Thymus (tissue), 11 donors: ENCODE measurements at regions not wholly inside any gene's neighbourhood (a gene's known extent, or its start where the extent isn't known, plus 50 kb on each side); places are given as distances from the start of the nearest gene placed in this dataset.

Experiments used
- DNase-seq, 9 donors: peaks; one replicate each; pipeline ENCODE4 v3.0.0-alpha.2; 2013; ENCODE audit warnings: low spot score in 9 of 9, low read depth in 6 of 9, missing footprints in 1 of 9
- H3K27ac ChIP-seq, 2 donors: one replicate each; pipeline ENCODE4 v1.5.1; 2013; ENCODE audit warnings: control low read depth in 1 of 2, low read depth in 1 of 2, low read length in 1 of 2, mild to moderate bottlenecking in 1 of 2, moderate library complexity in 1 of 2
- H3K27me3 ChIP-seq, 2 donors: one replicate each; pipeline ENCODE4 v1.5.1; 2013; ENCODE audit warnings: low read length in 1 of 2; ENCODE audit not compliant: control insufficient read depth in 2 of 2, insufficient read depth in 1 of 2
- H3K36me3 ChIP-seq, 2 donors: one replicate each; pipeline ENCODE4 v1.5.1; 2013; ENCODE audit warnings: low read length in 1 of 2, mild to moderate bottlenecking in 1 of 2, moderate library complexity in 1 of 2; ENCODE audit not compliant: control insufficient read depth in 2 of 2, insufficient read depth in 2 of 2
- H3K4me1 ChIP-seq, 2 donors: one replicate each; pipeline ENCODE4 v1.5.1; 2013; ENCODE audit warnings: low read length in 2 of 2; ENCODE audit not compliant: control insufficient read depth in 2 of 2, insufficient read depth in 2 of 2
- H3K4me3 ChIP-seq, 2 donors: one replicate each; pipeline ENCODE4 v1.5.1; 2013; ENCODE audit warnings: low read length in 2 of 2, control low read depth in 1 of 2, mild to moderate bottlenecking in 1 of 2
- H3K9me3 ChIP-seq, 2 donors: one replicate each; pipeline ENCODE4 v1.5.1; 2013; ENCODE audit warnings: low read length in 1 of 2, mild to moderate bottlenecking in 1 of 2; ENCODE audit not compliant: control insufficient read depth in 2 of 2, insufficient read depth in 1 of 2
- WGBS: extraction: QIAGEN DNeasy Blood & Tissue Kit; methylation state at CpG from one replicate; pipeline ENCODE4 v1.1.7; 2013; 5-methylcytosine and 5-hydroxymethylcytosine counted together
- donor health status: healthy.

- Histone ChIP-seq H3K4me3 (no peak overlapping the region), H3K27ac (no peak overlapping the region), H3K36me3 (no peaks in the 10 kb centered on the region), H3K9me3 (peaks cover 0 to 9% of the 10 kb centered on the region in 2 donors), H3K27me3 (peaks cover 0 to 33% of the 10 kb centered on the region in 2 donors), H3K4me1 (peaks cover 4 to 10% of the 10 kb centered on the region in 2 donors)
- 95% methylated on average over 10 of the region's 10 CpGs for WGBS
- no peak for DNase-seq
These were observed 104.2 kb downstream of the WT1 start for GRCh38 chr11:32331098-32331497.

GRCh38 chr11:32331792-32332191 lies 103.5 kb downstream of the WT1 start:
- Histone ChIP-seq H3K4me3 (no peak overlapping the region), H3K4me1 (peaks cover 4 to 10% of the 10 kb centered on the region in 2 donors), H3K36me3 (no peaks in the 10 kb centered on the region), H3K27me3 (peaks cover 0 to 33% of the 10 kb centered on the region in 2 donors), H3K9me3 (peaks cover 0 to 9% of the 10 kb centered on the region in 2 donors), H3K27ac (no peak overlapping the region)
- WGBS, result 84% methylated on average over 1 of the region's 1 CpG
- no peak for DNase-seq

GRCh38 chr11:32332990-32333319 lies 102.4 kb downstream of the WT1 start:
- DNase-seq, result no peak
- H3K27ac ChIP-seq, result no peak overlapping the region
- peaks cover 0 to 9% of the 10 kb centered on the region in 2 donors for H3K9me3 ChIP-seq
- 19% methylated on average over 14 of the region's 14 CpGs for WGBS
- H3K27me3 ChIP-seq, result peaks cover 0 to 37% of the 10 kb centered on the region in 2 donors
- peak overlapping the region; percentile 29 to 40 for H3K4me3 ChIP-seq
- H3K36me3 ChIP-seq, result no peaks in the 10 kb centered on the region
- peaks cover 4 to 10% of the 10 kb centered on the region in 2 donors for H3K4me1 ChIP-seq

GRCh38 chr11:32333320-32333991 lies 101.9 kb downstream of the WT1 start:
- Histone ChIP-seq H3K27ac (no peak overlapping the region), H3K36me3 (no peaks in the 10 kb centered on the region), H3K4me1 (peaks cover 4 to 10% of the 10 kb centered on the region in 2 donors), H3K4me3 (peak overlapping the region; percentile 29 to 40), H3K9me3 (peaks cover 0 to 9% of the 10 kb centered on the region in 2 donors), H3K27me3 (peaks cover 0 to 37% of the 10 kb centered on the region in 2 donors)
- peak in 5 of 9 donors; percentile 14 to 60 (median 32) for DNase-seq
- 8% methylated on average over 57 of the region's 57 CpGs for WGBS

- no peak overlapping the region for H3K27ac ChIP-seq
- H3K9me3 ChIP-seq, result peaks cover 0 to 9% of the 10 kb centered on the region in 2 donors
- peaks cover 4 to 10% of the 10 kb centered on the region in 2 donors for H3K4me1 ChIP-seq
- no peak overlapping the region for H3K4me3 ChIP-seq
- 97% methylated on average over 8 of the region's 8 CpGs for WGBS
- no peaks in the 10 kb centered on the region for H3K36me3 ChIP-seq
- H3K27me3 ChIP-seq, result peaks cover 0 to 37% of the 10 kb centered on the region in 2 donors
- no peak for DNase-seq
These were observed 100.5 kb downstream of the WT1 start for GRCh38 chr11:32334822-32335221.
